ENCODE measurements at regions not wholly inside any gene's neighbourhood (a gene's known extent, or its start where the extent isn't known, plus 50 kb on each side); places are given as distances from the start of the nearest gene placed in this dataset.

DNA sequence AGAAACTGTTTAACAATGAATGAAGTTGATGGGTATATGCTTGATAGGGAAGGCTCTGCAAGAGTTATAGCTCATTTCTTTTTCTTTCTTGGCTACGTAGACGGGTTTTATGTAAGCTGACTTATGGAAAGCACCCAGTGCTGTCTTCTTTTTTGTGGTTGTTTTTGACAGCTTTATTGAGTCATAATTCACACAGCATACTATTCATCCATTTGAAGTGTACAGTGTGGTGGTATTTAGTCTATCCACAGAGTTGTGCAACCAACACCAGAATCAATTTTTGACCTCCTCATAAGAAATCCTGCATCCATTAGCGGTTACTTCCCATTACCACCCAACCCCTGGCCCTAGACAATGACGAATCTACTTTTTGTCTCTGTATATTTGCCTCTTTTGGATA lies 240.6 kb upstream of the KIAA1217 start:
- Histone ChIP-seq H3K36me3 (no peaks in the 10 kb centered on the region), H3K4me3 (no peak overlapping the region), H3K9me3 (no peaks in the 10 kb centered on the region), H3K27ac (no peak overlapping the region), H3K27me3 (no peaks in the 10 kb centered on the region), H3K4me1 (no peaks in the 10 kb centered on the region)
- no peak for ATAC-seq
- no peak for DNase-seq
- TF ChIP-seq, protein P1, sequence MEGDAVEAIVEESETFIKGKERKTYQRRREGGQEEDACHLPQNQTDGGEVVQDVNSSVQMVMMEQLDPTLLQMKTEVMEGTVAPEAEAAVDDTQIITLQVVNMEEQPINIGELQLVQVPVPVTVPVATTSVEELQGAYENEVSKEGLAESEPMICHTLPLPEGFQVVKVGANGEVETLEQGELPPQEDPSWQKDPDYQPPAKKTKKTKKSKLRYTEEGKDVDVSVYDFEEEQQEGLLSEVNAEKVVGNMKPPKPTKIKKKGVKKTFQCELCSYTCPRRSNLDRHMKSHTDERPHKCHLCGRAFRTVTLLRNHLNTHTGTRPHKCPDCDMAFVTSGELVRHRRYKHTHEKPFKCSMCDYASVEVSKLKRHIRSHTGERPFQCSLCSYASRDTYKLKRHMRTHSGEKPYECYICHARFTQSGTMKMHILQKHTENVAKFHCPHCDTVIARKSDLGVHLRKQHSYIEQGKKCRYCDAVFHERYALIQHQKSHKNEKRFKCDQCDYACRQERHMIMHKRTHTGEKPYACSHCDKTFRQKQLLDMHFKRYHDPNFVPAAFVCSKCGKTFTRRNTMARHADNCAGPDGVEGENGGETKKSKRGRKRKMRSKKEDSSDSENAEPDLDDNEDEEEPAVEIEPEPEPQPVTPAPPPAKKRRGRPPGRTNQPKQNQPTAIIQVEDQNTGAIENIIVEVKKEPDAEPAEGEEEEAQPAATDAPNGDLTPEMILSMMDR (IDR thresholded peaks at IDR 0.05), result no peak
- intact Hi-C loops (cut with DNase I), result no loop called here

- Histone ChIP-seq H3K27ac (no peak overlapping the region), H3K36me3 (no peaks in the 10 kb centered on the region), H3K9me3 (no peaks in the 10 kb centered on the region), H3K4me1 (no peaks in the 10 kb centered on the region), H3K27me3 (no peaks in the 10 kb centered on the region), H3K4me3 (no peak overlapping the region)
- ATAC-seq (no peak), DNase-seq (no peak)
- intact Hi-C loops (cut with DNase I), result no loop called here
- TF ChIP-seq, protein P1 (IDR thresholded peaks at IDR 0.05), result no peak
Measured at GRCh38 chr10:23974746-23975272, 234.1 kb upstream of the KIAA1217 start.

- intact Hi-C loops (cut with DNase I), result no loop called here
- no peak for DNase-seq
- Histone ChIP-seq H3K36me3 (no peaks in the 10 kb centered on the region), H3K9me3 (no peaks in the 10 kb centered on the region), H3K27ac (no peak overlapping the region), H3K4me1 (no peaks in the 10 kb centered on the region), H3K27me3 (no peaks in the 10 kb centered on the region), H3K4me3 (no peak overlapping the region)
- ATAC-seq, result no peak
- TF ChIP-seq, protein P1 (IDR thresholded peaks at IDR 0.05), result no peak
Measured at GRCh38 chr10:23975431-23975830, 233.5 kb upstream of the KIAA1217 start.

- no peaks in the 10 kb centered on the region for H3K4me1 ChIP-seq
- H3K27me3 ChIP-seq, result no peaks in the 10 kb centered on the region
- TF ChIP-seq, protein P1 (IDR thresholded peaks at IDR 0.05), result no peak
- no peaks in the 10 kb centered on the region for H3K36me3 ChIP-seq
- H3K9me3 ChIP-seq, result no peaks in the 10 kb centered on the region
- intact Hi-C loops (cut with DNase I), result no loop called here
- no peak overlapping the region for H3K4me3 ChIP-seq
- no peak for DNase-seq
- ATAC-seq, result no peak
- no peak overlapping the region for H3K27ac ChIP-seq
Measured at GRCh38 chr10:23976275-23976674, 232.7 kb upstream of the KIAA1217 start.

DNA sequence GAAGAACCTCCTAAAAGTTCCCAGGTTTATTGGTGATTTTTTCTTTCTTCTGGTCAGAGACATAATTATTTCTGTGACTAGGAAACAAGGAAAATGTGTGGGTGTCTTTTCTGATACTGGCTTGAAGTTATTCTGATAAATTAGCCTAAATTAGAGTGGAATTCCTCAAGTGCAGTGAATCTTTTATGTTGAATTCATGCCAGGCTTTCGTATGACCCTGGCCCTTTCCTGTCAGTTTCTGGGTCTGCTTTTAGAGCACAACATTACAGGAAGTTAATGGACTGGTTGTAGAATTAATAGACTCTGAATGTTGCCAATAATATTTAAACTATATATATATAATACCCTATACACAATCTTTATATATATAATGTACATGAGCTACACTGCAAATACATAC lies 230.6 kb upstream of the KIAA1217 start:
- no peaks in the 10 kb centered on the region for H3K36me3 ChIP-seq
- H3K9me3 ChIP-seq, result no peaks in the 10 kb centered on the region
- no peak overlapping the region for H3K4me3 ChIP-seq
- no peaks in the 10 kb centered on the region for H3K4me1 ChIP-seq
- no peaks in the 10 kb centered on the region for H3K27me3 ChIP-seq
- no peak overlapping the region for H3K27ac ChIP-seq
- intact Hi-C loops (cut with DNase I), result no loop called here
- ATAC-seq (no peak), DNase-seq (no peak)
- TF ChIP-seq, protein P1 (IDR thresholded peaks at IDR 0.05), result no peak

GRCh38 chr10:23980094-23980493 lies 228.8 kb upstream of the KIAA1217 start:
- Histone ChIP-seq H3K27ac (no peak overlapping the region), H3K4me1 (no peaks in the 10 kb centered on the region), H3K9me3 (no peaks in the 10 kb centered on the region), H3K27me3 (no peaks in the 10 kb centered on the region), H3K4me3 (no peak overlapping the region), H3K36me3 (no peaks in the 10 kb centered on the region)
- ATAC-seq (no peak), DNase-seq (no peak)
- TF ChIP-seq, protein P1 (IDR thresholded peaks at IDR 0.05), result no peak
- intact Hi-C loops (cut with DNase I), result no loop called here

Measured in upper lobe of right lung (tissue), 1 donor.